Rectal smooth muscle tissue (tissue), 1 donor: ENCODE measurements at regions not wholly inside any gene's neighbourhood (a gene's known extent, or its start where the extent isn't known, plus 50 kb on each side); places are given as distances from the start of the nearest gene placed in this dataset.

Experiments used
- H3K27ac ChIP-seq: one replicate; pipeline ENCODE4 v1.7.0; 2013; ENCODE audit warnings: low read depth, low read length, inconsistent platforms
- H3K27me3 ChIP-seq: one replicate; pipeline ENCODE4 v1.7.0; 2013; ENCODE audit warnings: low read length; ENCODE audit not compliant: control insufficient read depth, insufficient read depth
- H3K36me3 ChIP-seq: one replicate; pipeline ENCODE4 v1.7.0; 2013; ENCODE audit warnings: low read length; ENCODE audit not compliant: control insufficient read depth, insufficient read depth
- H3K4me1 ChIP-seq: one replicate; pipeline ENCODE4 v1.7.0; 2013; ENCODE audit warnings: low read length; ENCODE audit not compliant: control insufficient read depth, insufficient read depth
- H3K4me3 ChIP-seq: one replicate; pipeline ENCODE4 v1.7.0; 2013; ENCODE audit warnings: low read length
- H3K9ac ChIP-seq: one replicate; pipeline ENCODE4 v1.7.0; 2013; ENCODE audit warnings: low read length

DNA sequence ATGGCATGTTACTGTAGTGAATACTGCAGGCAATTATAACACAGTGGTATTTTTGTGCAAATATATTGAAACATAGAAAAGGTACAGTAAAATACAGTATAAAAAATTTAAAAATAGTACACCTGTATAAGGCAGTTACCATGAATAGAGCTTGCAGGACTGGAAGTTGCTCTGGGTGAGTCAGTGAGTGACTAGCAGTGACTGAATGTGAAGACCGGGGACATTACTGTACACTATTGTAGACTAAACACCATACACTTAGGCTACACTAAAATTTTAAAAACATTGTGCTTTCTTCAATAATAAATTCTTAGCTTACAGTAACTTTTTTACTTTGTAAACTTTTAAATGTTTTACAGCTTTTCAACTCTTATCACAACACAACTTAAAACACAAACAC, 181.7 kb downstream of the GALC start:
- no peaks in the 10 kb centered on the region for H3K27me3 ChIP-seq
- H3K4me3 ChIP-seq: no peak overlapping the region
- H3K4me1 ChIP-seq: no peaks in the 10 kb centered on the region
- no peak overlapping the region for H3K9ac ChIP-seq
- no peaks in the 10 kb centered on the region for H3K36me3 ChIP-seq
- no peak overlapping the region for H3K27ac ChIP-seq

DNA sequence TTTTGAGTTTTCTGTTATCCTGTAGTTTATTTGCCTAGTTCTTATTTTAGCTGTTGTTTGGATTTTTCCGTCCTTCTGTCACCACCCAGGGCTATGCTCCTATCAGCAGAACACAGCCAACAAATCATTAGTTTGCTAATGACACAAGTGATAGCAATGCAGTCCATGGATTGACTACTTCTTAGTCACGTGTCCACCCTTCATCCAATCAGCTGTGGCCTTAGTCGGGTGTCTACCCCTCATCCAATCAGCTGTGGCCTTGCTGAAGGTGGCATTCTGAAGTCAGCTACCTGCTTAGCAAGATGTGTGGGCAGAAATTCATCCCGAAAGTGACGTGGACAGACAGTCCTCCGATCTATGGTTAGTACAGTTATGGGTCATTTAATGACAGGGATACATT, 182.3 kb downstream of the GALC start:
- H3K36me3 ChIP-seq: no peaks in the 10 kb centered on the region
- H3K27ac ChIP-seq: no peak overlapping the region
- H3K27me3 ChIP-seq: no peaks in the 10 kb centered on the region

DNA sequence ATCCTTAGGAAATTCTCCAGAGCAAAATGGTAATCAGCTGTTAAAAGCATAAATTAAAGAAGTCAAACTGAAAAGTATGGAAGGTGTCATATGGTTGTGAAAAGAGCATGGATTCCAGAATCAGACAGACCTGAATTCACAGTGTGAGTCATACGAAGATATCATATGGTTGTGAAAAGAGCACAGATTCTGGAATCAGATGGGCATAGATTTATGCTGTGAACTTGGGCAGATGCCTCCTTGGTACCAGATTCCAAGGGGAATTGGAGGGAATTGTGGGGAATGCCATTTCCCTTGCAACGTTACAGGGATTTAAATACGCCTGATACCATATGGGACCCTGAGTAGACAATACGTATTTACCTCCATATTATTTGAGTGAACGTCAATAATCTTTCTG, 183.7 kb downstream of the GALC start:
- Histone ChIP-seq H3K4me3 (no peak overlapping the region), H3K36me3 (no peaks in the 10 kb centered on the region), H3K4me1 (no peaks in the 10 kb centered on the region), H3K27me3 (no peaks in the 10 kb centered on the region), H3K9ac (no peak overlapping the region), H3K27ac (no peak overlapping the region)

More for the DNA sequence above, 182.3 kb downstream of the GALC start:
- no peak overlapping the region for H3K4me3 ChIP-seq
- H3K9ac ChIP-seq: no peak overlapping the region
- no peaks in the 10 kb centered on the region for H3K4me1 ChIP-seq

DNA sequence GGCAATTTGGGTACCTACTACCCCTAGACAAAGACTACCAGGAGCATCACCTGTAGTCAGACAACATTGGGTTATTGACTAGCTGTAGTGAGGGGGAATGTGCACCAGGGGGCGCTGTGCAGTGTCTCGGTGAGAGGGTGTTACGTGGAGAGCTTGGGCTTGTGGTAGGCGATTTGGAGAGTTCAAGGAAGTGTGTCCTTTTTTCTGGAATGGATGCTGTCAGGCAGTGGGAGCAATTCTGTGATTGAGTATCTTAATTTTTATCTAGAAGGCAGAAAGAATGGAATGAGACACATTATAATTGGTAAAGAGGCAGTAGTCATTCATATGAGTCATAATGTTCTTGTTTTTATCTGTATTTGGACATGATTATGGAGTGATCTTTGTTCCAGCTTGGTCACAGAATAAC, 187.7 kb downstream of the GALC start:
- H3K4me3 ChIP-seq: no peak overlapping the region

DNA sequence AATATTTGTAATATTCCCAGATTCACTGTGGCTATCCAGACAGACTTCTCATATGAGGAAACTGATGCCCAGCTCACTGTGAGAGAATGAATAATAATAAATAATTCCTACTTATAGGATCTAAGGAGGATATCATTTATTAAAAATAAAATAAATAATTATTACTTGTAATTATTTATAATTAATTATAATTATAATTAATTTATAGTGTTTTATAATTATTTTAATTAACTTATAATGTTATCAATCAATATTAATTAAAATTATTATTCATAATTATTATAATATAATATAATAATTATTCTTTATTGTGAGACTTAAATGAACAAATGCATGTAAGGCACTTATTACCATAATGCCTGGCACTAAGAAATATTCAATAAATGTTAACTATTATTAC, 192.8 kb downstream of the GALC start:
- Histone ChIP-seq H3K9ac (no peak overlapping the region), H3K36me3 (no peaks in the 10 kb centered on the region), H3K27me3 (no peaks in the 10 kb centered on the region), H3K4me3 (no peak overlapping the region), H3K27ac (no peak overlapping the region), H3K4me1 (no peaks in the 10 kb centered on the region)

More for the DNA sequence above, 187.7 kb downstream of the GALC start:
- H3K9ac ChIP-seq: no peak overlapping the region
- no peaks in the 10 kb centered on the region for H3K36me3 ChIP-seq
- H3K4me1 ChIP-seq: no peaks in the 10 kb centered on the region
- no peak overlapping the region for H3K27ac ChIP-seq
- no peaks in the 10 kb centered on the region for H3K27me3 ChIP-seq

DNA sequence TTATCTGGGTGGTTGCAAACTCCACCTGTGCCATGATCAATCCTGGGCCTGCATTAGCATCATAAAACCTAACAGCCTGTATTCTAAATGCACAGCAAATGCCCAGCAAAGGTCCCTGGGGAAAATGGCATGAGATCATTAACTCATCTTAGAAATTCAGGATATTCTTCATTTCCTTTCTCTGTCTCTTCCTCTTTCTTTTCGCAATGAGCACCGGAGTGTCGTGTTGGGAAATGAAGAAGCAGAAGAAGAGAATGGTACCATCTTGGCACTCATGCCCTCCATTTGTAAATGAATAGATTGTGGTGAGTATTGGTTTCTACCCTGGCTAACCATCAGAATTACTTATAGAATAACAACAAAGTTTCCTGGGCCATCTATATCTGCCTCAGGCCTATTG, 193.6 kb downstream of the GALC start:
- Histone ChIP-seq H3K9ac (no peak overlapping the region), H3K27me3 (no peaks in the 10 kb centered on the region), H3K4me3 (no peak overlapping the region), H3K4me1 (no peaks in the 10 kb centered on the region), H3K27ac (no peak overlapping the region), H3K36me3 (no peaks in the 10 kb centered on the region)

DNA sequence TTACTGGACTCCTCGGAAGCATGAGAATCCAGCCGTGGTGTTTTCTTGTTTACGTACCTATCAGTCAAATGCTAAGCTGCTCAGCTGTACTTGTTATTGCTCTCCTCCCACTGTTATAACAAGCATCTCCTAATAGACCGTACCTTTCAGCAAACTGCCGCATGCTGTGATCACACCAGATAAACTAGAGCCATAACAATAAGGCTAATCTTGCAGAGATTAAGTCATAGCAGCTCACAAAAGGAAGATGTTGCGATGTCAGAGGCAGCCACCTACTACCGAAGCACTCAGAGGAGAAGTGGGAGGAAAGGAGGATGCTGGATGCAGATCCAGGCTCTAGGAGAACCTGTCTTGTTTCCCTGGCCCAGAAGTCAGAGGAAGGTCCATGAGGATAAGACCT, 196.0 kb downstream of the GALC start:
- Histone ChIP-seq H3K9ac (no peak overlapping the region), H3K4me3 (no peak overlapping the region), H3K36me3 (no peaks in the 10 kb centered on the region), H3K4me1 (no peaks in the 10 kb centered on the region), H3K27me3 (no peaks in the 10 kb centered on the region), H3K27ac (no peak overlapping the region)

DNA sequence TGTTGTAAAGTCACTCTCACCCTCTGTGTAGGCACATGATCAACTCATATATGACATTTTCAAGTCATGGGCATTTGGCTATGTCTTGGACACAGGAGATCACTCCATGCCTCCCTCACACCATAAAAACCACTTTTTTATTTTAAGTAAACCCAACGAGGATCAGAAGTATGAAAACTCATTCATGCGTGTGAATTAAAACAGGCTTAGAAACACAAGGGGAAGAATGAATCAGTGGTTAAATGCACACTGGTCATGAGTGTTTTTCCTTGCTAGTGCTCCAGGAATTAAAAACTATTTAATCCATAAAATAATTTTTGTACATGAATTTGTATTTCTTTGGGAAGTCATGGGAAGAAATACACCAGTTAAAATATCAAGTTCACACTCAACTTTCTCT, 198.4 kb downstream of the GALC start:
- H3K4me1 ChIP-seq: no peaks in the 10 kb centered on the region
- H3K9ac ChIP-seq: no peak overlapping the region
- H3K27me3 ChIP-seq: no peaks in the 10 kb centered on the region
- no peak overlapping the region for H3K27ac ChIP-seq
- H3K36me3 ChIP-seq: no peaks in the 10 kb centered on the region
- no peak overlapping the region for H3K4me3 ChIP-seq

DNA sequence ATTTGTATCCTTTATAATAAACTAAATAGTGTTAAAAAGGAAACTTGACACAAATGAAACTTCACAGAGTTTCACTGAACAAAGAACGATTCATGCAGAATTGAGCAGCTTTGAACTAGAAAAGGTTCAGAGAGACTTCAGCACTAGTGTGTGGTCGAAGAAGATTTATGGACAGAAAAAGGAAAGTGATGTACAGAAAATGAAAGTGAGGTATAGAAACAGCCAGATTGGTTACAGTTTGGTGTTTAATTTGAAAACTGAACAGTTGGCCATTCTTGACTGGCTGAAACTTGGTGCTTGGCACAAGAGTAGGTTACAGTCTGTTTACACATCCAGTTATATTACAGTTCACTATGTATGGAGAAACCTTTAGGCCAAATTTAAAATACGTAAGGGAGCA, 207.1 kb downstream of the GALC start:
- Histone ChIP-seq H3K36me3 (no peaks in the 10 kb centered on the region), H3K27me3 (no peaks in the 10 kb centered on the region), H3K4me3 (no peak overlapping the region), H3K27ac (no peak overlapping the region), H3K9ac (no peak overlapping the region), H3K4me1 (no peaks in the 10 kb centered on the region)

DNA sequence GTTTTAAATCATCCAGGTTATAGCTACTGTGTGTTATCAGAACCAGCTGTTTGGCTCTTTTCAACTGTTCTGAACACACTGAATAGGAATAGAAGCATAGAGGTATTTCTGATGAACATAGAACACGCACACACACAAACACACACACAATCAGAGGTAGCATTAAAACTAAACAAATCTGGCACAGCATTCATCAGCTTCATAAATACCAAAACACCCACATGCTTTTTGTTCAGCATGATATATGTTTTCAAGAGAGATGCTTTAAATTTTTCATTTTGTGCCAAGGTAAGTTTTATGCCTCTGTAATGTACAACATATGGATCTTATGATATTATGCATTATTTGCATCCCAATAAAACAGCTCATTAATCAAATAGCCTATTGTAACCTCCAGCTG, 208.6 kb downstream of the GALC start:
- no peaks in the 10 kb centered on the region for H3K27me3 ChIP-seq
- H3K9ac ChIP-seq: no peak overlapping the region
- H3K36me3 ChIP-seq: no peaks in the 10 kb centered on the region
- H3K4me3 ChIP-seq: no peak overlapping the region
- no peaks in the 10 kb centered on the region for H3K4me1 ChIP-seq
- no peak overlapping the region for H3K27ac ChIP-seq

DNA sequence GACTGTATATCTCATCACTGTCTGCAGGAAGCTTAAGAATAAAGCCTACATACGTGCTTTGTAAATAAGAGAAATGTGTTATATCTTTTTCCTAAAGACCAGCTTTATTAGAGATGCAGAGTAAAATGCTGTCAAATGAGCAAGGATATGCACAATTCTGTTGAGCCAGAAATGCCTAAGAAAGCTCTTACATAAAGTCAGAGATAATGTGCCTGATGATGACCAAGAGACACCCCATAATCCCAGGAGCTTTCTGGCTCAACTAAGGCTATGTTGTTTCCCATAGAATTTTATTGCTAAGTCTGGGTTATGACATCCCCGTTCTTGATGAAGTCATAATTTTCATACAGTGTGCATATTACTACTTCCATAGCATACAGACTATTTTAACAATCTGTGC, 209.9 kb downstream of the GALC start:
- no peaks in the 10 kb centered on the region for H3K36me3 ChIP-seq
- H3K27me3 ChIP-seq: no peaks in the 10 kb centered on the region
- no peak overlapping the region for H3K9ac ChIP-seq
- no peaks in the 10 kb centered on the region for H3K4me1 ChIP-seq
- H3K4me3 ChIP-seq: no peak overlapping the region
- H3K27ac ChIP-seq: no peak overlapping the region

DNA sequence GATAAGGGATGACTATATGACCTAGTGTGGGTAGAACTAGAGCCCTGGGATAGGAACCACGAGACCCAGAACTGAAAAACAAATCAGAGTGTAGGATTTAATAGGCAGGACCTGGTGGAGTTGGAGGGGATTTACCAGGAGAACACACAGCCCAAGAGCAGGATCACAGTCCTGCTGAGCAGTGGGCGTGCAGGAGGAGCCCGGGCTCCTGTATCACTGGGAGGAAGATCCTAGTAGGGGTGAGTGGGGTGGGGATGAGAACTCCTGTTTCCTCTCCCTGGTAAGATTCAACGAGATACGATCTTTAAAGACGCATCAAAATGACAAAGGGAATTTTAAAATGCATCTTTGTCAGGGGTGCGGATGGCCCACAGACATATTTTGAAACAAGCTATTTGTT, 220.1 kb downstream of the GALC start:
- no peak overlapping the region for H3K27ac ChIP-seq
- no peaks in the 10 kb centered on the region for H3K36me3 ChIP-seq
- no peaks in the 10 kb centered on the region for H3K4me1 ChIP-seq
- no peaks in the 10 kb centered on the region for H3K27me3 ChIP-seq
- H3K4me3 ChIP-seq: no peak overlapping the region
- no peak overlapping the region for H3K9ac ChIP-seq

DNA sequence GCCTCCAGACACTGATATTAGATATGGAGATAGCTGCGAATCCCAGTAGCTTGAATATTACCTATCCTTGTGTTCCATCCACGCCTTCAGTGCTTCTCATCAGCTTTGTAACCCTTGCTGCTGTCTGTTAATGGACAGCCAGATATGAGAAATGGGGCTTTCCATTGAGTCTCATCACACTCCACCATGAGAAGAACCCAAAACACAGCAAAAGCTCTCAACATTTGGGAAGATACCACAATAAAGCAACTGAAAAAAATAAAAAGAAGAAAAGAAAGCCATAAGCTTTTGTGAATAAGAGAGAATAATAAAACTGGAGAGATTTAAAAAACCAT, 225.4 kb downstream of the GALC start:
- Histone ChIP-seq H3K9ac (no peak overlapping the region), H3K4me1 (no peaks in the 10 kb centered on the region), H3K27me3 (no peaks in the 10 kb centered on the region), H3K4me3 (no peak overlapping the region), H3K27ac (no peak overlapping the region), H3K36me3 (no peaks in the 10 kb centered on the region)

DNA sequence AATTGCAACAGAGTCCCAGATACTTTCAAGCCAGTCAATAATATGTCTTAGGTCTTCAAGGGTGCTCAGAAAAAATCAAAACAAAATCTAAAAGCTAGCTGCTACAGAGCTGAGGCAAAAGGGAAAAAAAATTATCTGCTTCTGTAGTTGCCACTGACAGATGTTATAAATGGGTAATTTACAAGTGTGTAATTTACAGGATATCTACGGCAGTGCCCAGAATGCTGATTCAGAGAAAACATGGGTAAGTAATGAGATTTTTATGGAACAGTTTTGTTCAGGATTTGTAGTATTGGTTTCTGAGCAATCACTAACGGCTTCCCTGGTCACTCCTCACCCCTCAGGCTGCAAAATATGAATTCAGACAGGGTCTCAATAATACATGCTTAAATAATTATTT, 234.1 kb downstream of the GALC start:
- H3K36me3 ChIP-seq: no peaks in the 10 kb centered on the region
- H3K9ac ChIP-seq: no peak overlapping the region
- no peaks in the 10 kb centered on the region for H3K27me3 ChIP-seq
- no peaks in the 10 kb centered on the region for H3K4me1 ChIP-seq
- H3K4me3 ChIP-seq: no peak overlapping the region
- H3K27ac ChIP-seq: no peak overlapping the region
